ENCODE measurements at regions not wholly inside any gene's neighbourhood (a gene's known extent, or its start where the extent isn't known, plus 50 kb on each side); places are given as distances from the start of the nearest gene placed in this dataset.
"Not testable (repeated sequence)": the region's sequence is repeated elsewhere in the genome, so short reads cannot be mapped to it uniquely, and the experiment has no call there.

DNA sequence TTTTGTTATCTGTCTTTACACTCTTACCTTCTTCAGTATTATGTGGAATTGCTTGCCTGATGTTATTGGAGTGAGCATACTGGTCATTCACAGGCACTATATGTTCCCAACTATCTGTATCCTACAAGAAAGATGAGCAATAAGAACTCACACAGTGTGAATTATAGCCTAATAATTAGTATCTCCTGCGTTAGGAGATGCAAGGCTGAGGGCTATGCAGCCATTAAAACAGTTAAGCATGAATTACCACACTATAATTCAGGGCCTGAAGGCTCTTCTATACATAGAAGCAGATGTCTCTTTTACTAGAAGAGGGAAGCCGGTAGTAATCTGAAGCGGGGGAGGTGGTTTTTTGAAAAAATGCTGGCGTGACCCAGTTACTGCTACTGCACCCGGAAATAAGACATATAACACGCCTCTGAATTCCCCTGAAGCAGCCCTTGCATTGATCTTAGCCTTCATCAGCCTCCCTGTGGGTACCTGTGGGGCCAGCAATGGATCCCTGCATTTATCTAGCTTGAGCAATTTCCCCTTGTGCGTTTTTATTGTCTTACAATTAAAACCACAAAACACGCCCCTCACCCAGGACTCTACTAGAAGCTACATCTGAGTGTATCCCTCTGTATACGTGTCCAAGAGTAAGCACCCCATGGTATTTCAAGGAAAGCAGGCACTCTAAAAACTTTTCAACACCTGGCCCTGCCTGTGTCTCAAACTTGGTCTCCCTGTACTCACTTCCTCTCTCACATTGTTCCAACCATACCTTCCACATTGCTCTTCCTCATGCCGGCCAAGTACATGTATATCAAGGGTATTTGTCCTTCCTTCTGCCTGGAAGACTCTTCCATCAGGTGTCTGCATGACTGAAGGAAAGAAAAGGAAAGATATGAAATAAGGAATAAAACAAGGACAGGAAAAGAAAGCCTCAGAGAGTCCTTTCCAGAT is 210.9 kb upstream of the ARID2 start:
- no peaks in the 10 kb centered on the region for H3K9me2 ChIP-seq (ENCODE audit: low read depth, low read length)
- H3K4me2 ChIP-seq (ENCODE audit: low read length): no peak overlapping the region
- H3K27me3 ChIP-seq (ENCODE audit: insufficient read depth, low read length): no peaks in the 10 kb centered on the region
- H4K20me1 ChIP-seq (ENCODE audit: insufficient read depth, low read length): no peaks in the 10 kb centered on the region
- H3K79me2 ChIP-seq (ENCODE audit: insufficient read depth, low read length): no peaks in the 10 kb centered on the region
- no peaks in the 10 kb centered on the region for H3K36me3 ChIP-seq (ENCODE audit: insufficient read depth, low read length)
- no peaks in the 10 kb centered on the region for H3K4me1 ChIP-seq (ENCODE audit: insufficient read depth, low read length, severe bottlenecking)
- no peak overlapping the region for H2AFZ ChIP-seq (ENCODE audit: low read length)
- H3K9me3 ChIP-seq (ENCODE audit: low read length): no peaks in the 10 kb centered on the region
- no peak overlapping the region for H3K27ac ChIP-seq (ENCODE audit: low read depth, low read length, poor library complexity, severe bottlenecking)
- no peak overlapping the region for H3K4me3 ChIP-seq (ENCODE audit: low read depth, low read length, poor library complexity, severe bottlenecking)
- H3K9ac ChIP-seq (ENCODE audit: low read length): no peak overlapping the region
- H3F3A ChIP-seq (ENCODE audit: insufficient read depth, low read length): no peaks in the 10 kb centered on the region
- TF ChIP-seq, protein P1, sequence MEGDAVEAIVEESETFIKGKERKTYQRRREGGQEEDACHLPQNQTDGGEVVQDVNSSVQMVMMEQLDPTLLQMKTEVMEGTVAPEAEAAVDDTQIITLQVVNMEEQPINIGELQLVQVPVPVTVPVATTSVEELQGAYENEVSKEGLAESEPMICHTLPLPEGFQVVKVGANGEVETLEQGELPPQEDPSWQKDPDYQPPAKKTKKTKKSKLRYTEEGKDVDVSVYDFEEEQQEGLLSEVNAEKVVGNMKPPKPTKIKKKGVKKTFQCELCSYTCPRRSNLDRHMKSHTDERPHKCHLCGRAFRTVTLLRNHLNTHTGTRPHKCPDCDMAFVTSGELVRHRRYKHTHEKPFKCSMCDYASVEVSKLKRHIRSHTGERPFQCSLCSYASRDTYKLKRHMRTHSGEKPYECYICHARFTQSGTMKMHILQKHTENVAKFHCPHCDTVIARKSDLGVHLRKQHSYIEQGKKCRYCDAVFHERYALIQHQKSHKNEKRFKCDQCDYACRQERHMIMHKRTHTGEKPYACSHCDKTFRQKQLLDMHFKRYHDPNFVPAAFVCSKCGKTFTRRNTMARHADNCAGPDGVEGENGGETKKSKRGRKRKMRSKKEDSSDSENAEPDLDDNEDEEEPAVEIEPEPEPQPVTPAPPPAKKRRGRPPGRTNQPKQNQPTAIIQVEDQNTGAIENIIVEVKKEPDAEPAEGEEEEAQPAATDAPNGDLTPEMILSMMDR (IDR thresholded peaks at IDR 0.05; ENCODE audit: low read length): no peak
- no peak for TF ChIP-seq EZH2 (IDR thresholded peaks at IDR 0.05; ENCODE audit: borderline replicate concordance, low read length)

DNA sequence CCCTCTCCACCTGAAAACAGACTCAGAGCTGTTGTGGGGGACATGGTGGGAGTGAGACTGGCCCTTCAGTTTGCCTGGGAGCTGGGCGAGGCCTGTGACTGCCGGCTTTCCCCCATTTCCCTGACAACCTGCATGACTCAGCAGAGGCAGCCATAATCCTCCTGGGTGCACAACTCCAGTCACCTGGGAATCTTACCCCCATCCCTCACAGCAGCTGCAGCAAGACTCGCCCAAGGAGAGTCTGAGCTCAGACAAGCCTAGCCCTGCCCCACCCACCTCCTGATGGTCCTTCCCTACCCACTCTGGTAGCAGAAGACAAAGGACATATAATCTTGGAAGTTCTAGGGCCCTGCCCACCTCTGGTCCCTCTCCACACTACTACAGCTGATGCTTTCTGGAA is 207.3 kb upstream of the ARID2 start:
- Histone ChIP-seq H3K27ac (ENCODE audit: low read depth, low read length, poor library complexity, severe bottlenecking) (no peak overlapping the region), H3K4me2 (ENCODE audit: low read length) (no peak overlapping the region), H3K27me3 (ENCODE audit: insufficient read depth, low read length) (no peaks in the 10 kb centered on the region), H3F3A (ENCODE audit: insufficient read depth, low read length) (no peaks in the 10 kb centered on the region), H3K36me3 (ENCODE audit: insufficient read depth, low read length) (no peaks in the 10 kb centered on the region), H3K4me1 (ENCODE audit: insufficient read depth, low read length, severe bottlenecking) (no peaks in the 10 kb centered on the region), H4K20me1 (ENCODE audit: insufficient read depth, low read length) (no peaks in the 10 kb centered on the region), H3K79me2 (ENCODE audit: insufficient read depth, low read length) (no peaks in the 10 kb centered on the region), H3K9me3 (ENCODE audit: low read length) (no peaks in the 10 kb centered on the region), H3K4me3 (ENCODE audit: low read depth, low read length, poor library complexity, severe bottlenecking) (no peak overlapping the region), H3K9ac (ENCODE audit: low read length) (no peak overlapping the region), H3K9me2 (ENCODE audit: low read depth, low read length) (no peaks in the 10 kb centered on the region), H2AFZ (ENCODE audit: low read length) (no peak overlapping the region)
- TF ChIP-seq, protein P1 (IDR thresholded peaks at IDR 0.05; ENCODE audit: low read length): no peak
- no peak for TF ChIP-seq EZH2 (IDR thresholded peaks at IDR 0.05; ENCODE audit: borderline replicate concordance, low read length)

DNA sequence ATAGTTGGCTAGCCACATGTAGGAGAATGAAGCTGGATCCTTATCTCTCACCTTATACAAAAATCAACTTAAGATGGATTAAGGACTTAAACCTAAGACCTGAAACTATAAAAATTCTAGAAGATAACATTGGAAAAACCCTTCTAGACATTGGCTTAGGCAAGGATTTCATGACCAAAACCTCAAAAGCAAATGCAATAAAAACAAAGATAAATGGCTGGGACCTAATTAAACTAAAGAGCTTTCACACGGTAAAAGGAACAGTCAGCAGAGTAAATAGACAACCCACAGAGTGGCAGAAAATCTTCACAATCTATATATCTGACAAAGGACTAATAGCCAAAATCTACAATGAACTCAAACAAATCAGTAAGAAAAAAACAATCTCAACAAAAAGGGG is 202.7 kb upstream of the ARID2 start:
- H3F3A ChIP-seq (ENCODE audit: insufficient read depth, low read length); H3K79me2 ChIP-seq (ENCODE audit: insufficient read depth, low read length); H3K27me3 ChIP-seq (ENCODE audit: insufficient read depth, low read length); H3K4me1 ChIP-seq (ENCODE audit: insufficient read depth, low read length, severe bottlenecking); H2AFZ ChIP-seq (ENCODE audit: low read length); H3K36me3 ChIP-seq (ENCODE audit: insufficient read depth, low read length); H3K9me2 ChIP-seq (ENCODE audit: low read depth, low read length); H3K9me3 ChIP-seq (ENCODE audit: low read length); H3K4me2 ChIP-seq (ENCODE audit: low read length); H3K27ac ChIP-seq (ENCODE audit: low read depth, low read length, poor library complexity, severe bottlenecking); H3K9ac ChIP-seq (ENCODE audit: low read length); H3K4me3 ChIP-seq (ENCODE audit: low read depth, low read length, poor library complexity, severe bottlenecking); H4K20me1 ChIP-seq (ENCODE audit: insufficient read depth, low read length): not testable (repeated sequence)

DNA sequence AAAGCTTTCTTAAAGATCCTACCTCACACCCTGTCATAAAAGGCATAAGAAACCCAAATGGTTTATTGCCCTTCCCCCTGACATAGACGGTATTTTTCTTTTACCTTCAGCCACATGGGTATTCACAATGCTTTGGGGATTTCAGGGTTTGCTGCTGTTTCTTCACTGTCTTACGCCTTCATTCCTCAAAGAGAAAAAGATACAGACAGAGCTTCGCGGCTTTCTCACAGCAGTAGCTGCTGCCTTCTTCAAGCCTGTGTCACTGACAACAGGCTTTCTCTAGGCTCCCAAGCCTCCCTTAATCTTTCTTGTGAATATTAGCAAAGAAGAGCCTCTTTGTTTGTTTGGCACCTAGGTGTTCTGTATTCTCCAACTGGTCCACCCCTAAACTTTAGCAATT is 197.4 kb upstream of the ARID2 start:
- no peak overlapping the region for H3K4me2 ChIP-seq (ENCODE audit: low read length)
- H3K9ac ChIP-seq (ENCODE audit: low read length): no peak overlapping the region
- H3K27ac ChIP-seq (ENCODE audit: low read depth, low read length, poor library complexity, severe bottlenecking): no peak overlapping the region
- H3K27me3 ChIP-seq (ENCODE audit: insufficient read depth, low read length): no peaks in the 10 kb centered on the region
- TF ChIP-seq EZH2 (IDR thresholded peaks at IDR 0.05; ENCODE audit: borderline replicate concordance, low read length): no peak
- TF ChIP-seq, protein P1 (IDR thresholded peaks at IDR 0.05; ENCODE audit: low read length): no peak
- no peaks in the 10 kb centered on the region for H3K9me3 ChIP-seq (ENCODE audit: low read length)
- H3K36me3 ChIP-seq (ENCODE audit: insufficient read depth, low read length): no peaks in the 10 kb centered on the region
- H4K20me1 ChIP-seq (ENCODE audit: insufficient read depth, low read length): no peaks in the 10 kb centered on the region
- H3F3A ChIP-seq (ENCODE audit: insufficient read depth, low read length): no peaks in the 10 kb centered on the region
- H3K4me3 ChIP-seq (ENCODE audit: low read depth, low read length, poor library complexity, severe bottlenecking): no peak overlapping the region
- no peak overlapping the region for H2AFZ ChIP-seq (ENCODE audit: low read length)
- no peaks in the 10 kb centered on the region for H3K79me2 ChIP-seq (ENCODE audit: insufficient read depth, low read length)
- no peaks in the 10 kb centered on the region for H3K4me1 ChIP-seq (ENCODE audit: insufficient read depth, low read length, severe bottlenecking)
- H3K9me2 ChIP-seq (ENCODE audit: low read depth, low read length): no peaks in the 10 kb centered on the region
